Stomach (tissue), 4 donors: ENCODE measurements at regions not wholly inside any gene's neighbourhood (a gene's known extent, or its start where the extent isn't known, plus 50 kb on each side); places are given as distances from the start of the nearest gene placed in this dataset.

Experiments used
- CTCF ChIP-seq, 7 experiments: fragments of 450-650 bp in 4 of 7; fragments of 200-600 bp in 3 of 7; sonication (generic) in 3 of 7; IDR thresholded peaks; one replicate each; pipeline ENCODE4 v1.5.1; 2016 to 2019; ENCODE audit warnings: antibody characterized with exemption in 7 of 7, control low read depth in 2 of 7, mild to moderate bottlenecking in 1 of 7
- EP300 ChIP-seq: sonication (generic); formaldehyde crosslinking; IDR thresholded peaks from one replicate; pipeline ENCODE4 v1.6.1; 2017; ENCODE audit warnings: antibody characterized with exemption
- POLR2A ChIP-seq, 4 donors: fragments of 450-650 bp; IDR thresholded peaks; one replicate each; pipeline ENCODE4 v1.6.1; 2016; ENCODE audit warnings: antibody characterized with exemption in 4 of 4, control low read depth in 2 of 4, mild to moderate bottlenecking in 1 of 4, moderate library complexity in 1 of 4
- POLR2AphosphoS5 ChIP-seq, 3 donors: sonication (generic); formaldehyde crosslinking; IDR thresholded peaks; one replicate each; pipeline ENCODE4 v1.6.1; 2016; ENCODE audit warnings: antibody characterized with exemption in 3 of 3

GRCh38 chr21:17051054-17051453 is 461.8 kb upstream of the CXADR start:
- TF ChIP-seq CTCF (IDR thresholded peaks at IDR 0.05) (no peak), POLR2AphosphoS5 (IDR thresholded peaks at IDR 0.05) (no peak), EP300 (no peak), POLR2A (IDR thresholded peaks at IDR 0.05) (no peak)
